HG03520 (cell line): ENCODE measurements at regions not wholly inside any gene's neighbourhood (a gene's known extent, or its start where the extent isn't known, plus 50 kb on each side); places are given as distances from the start of the nearest gene placed in this dataset.
"Not testable (repeated sequence)": the region's sequence is repeated elsewhere in the genome, so short reads cannot be mapped to it uniquely, and the experiment has no call there.

Experiments used
- ATAC-seq: cut with Tn5 transposase; IDR thresholded peaks from one replicate; pipeline ENCODE4 v1.9.1; 2021; ENCODE audit warnings: mild to moderate bottlenecking, moderate library complexity; ENCODE audit not compliant: unreplicated experiment

- ATAC-seq: no peak
These were observed 1092.6 kb downstream of the TECRL start for GRCh38 chr4:63316633-63317032.

- no peak for ATAC-seq
These were observed 1093.6 kb downstream of the TECRL start for GRCh38 chr4:63315651-63316050.

GRCh38 chr4:63308697-63309096, 1100.6 kb downstream of the TECRL start:
- no peak for ATAC-seq

GRCh38 chr4:63302792-63303191, 1106.5 kb downstream of the TECRL start:
- ATAC-seq: no peak

GRCh38 chr4:63302078-63302477, 1107.2 kb downstream of the TECRL start:
- no peak for ATAC-seq

- no peak for ATAC-seq
These were observed 1112.5 kb downstream of the TECRL start for GRCh38 chr4:63296773-63297172.

GRCh38 chr4:63275491-63275890, 1133.8 kb downstream of the TECRL start:
- ATAC-seq: no peak

- ATAC-seq: no peak
These were observed 1140.1 kb downstream of the TECRL start for GRCh38 chr4:63269156-63269555.

GRCh38 chr4:63233671-63234070, 1175.6 kb downstream of the TECRL start:
- ATAC-seq: no peak

- no peak for ATAC-seq
These were observed 1177.2 kb downstream of the TECRL start for GRCh38 chr4:63232058-63232457.

GRCh38 chr4:63226229-63226628, 1183.0 kb downstream of the TECRL start:
- no peak for ATAC-seq

GRCh38 chr4:63222466-63222865, 1186.8 kb downstream of the TECRL start:
- ATAC-seq: no peak

- no peak for ATAC-seq
These were observed 1187.8 kb downstream of the TECRL start for GRCh38 chr4:63221477-63221876.

- ATAC-seq: no peak
These were observed 1190.4 kb downstream of the TECRL start for GRCh38 chr4:63218856-63219255.

- no peak for ATAC-seq
These were observed 1195.2 kb downstream of the TECRL start for GRCh38 chr4:63214076-63214475.

GRCh38 chr4:63211776-63212479, 1197.3 kb downstream of the TECRL start:
- ATAC-seq: no peak

- ATAC-seq: no peak
These were observed 1197.9 kb downstream of the TECRL start for GRCh38 chr4:63211375-63211774.

- ATAC-seq: not testable (repeated sequence)
These were observed 1216.2 kb downstream of the TECRL start for GRCh38 chr4:63193029-63193428.

- ATAC-seq: no peak
These were observed 1237.9 kb downstream of the TECRL start for GRCh38 chr4:63171341-63171740.

GRCh38 chr4:63170923-63171322, 1238.3 kb downstream of the TECRL start:
- ATAC-seq: no peak

GRCh38 chr4:63169836-63170235, 1239.4 kb downstream of the TECRL start:
- ATAC-seq: no peak

- ATAC-seq: no peak
These were observed 1253.7 kb downstream of the TECRL start for GRCh38 chr4:63155561-63155960.

GRCh38 chr4:63123441-63123840, 1285.8 kb downstream of the TECRL start:
- no peak for ATAC-seq
